ENCODE measurements at regions not wholly inside any gene's neighbourhood (a gene's known extent, or its start where the extent isn't known, plus 50 kb on each side); places are given as distances from the start of the nearest gene placed in this dataset.
"Not testable (repeated sequence)": the region's sequence is repeated elsewhere in the genome, so short reads cannot be mapped to it uniquely, and the experiment has no call there.

- DNase-seq (ENCODE audit: low spot score), result no peak
Measured at GRCh38 chr3:171915275-171915674, 72.1 kb downstream of the TMEM212 start.

GRCh38 chr3:171916888-171917287, 73.7 kb downstream of the TMEM212 start:
- DNase-seq (ENCODE audit: low spot score), result no peak

- DNase-seq (ENCODE audit: low spot score), result not testable (repeated sequence)
Measured at GRCh38 chr3:171922629-171923028, 79.5 kb downstream of the TMEM212 start.

DNA sequence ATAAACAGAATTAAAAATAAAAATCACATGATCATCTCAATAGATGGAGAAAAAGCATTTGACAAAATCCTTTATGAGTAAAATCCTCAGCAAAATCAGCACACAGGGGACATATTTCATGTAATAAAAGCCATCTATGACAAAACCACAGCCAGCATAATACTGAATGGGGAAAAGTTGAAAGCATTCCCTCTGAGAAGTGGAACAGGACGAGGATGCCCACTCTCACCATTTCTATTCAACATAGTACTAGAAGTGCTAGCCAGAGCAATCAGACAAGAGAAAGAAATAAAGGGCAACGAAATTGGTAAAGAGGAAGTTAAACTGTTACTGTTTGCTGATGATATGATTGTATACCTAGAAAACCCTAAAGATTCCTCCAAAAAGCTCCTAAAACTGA, 80.5 kb downstream of the TMEM212 start:
- DNase-seq (ENCODE audit: low spot score), result not testable (repeated sequence)

GRCh38 chr3:171924864-171925263, 81.7 kb downstream of the TMEM212 start:
- not testable (repeated sequence) for DNase-seq (ENCODE audit: low spot score)

DNA sequence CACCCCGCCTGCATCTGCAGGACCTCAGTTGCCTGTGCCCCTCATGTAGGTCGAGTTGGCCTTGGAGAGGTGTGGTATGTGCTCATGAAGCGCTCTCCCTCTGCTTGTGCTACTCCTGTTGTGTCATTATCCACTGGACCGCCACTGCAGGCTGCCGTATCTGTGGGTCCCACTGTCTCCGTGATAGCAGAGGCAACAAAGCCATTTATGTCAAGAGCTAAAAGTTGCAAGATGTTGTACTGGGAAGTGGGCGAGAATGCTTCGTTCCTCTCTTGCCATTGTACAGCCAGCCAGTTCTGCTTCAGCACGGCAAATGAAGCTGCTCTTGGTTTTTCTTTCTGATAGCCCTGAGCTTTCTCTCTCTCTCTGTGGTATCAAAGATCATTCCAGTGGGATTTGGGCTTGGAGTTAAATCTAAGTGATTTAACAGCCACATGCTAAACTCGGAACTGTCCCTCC, 89.0 kb downstream of the TMEM212 start:
- DNase-seq (ENCODE audit: low spot score), result no peak

- DNase-seq (ENCODE audit: low spot score), result no peak
Measured at GRCh38 chr3:171933441-171933840, 90.3 kb downstream of the TMEM212 start.

GRCh38 chr3:171935261-171936123, 92.3 kb downstream of the TMEM212 start:
- DNase-seq (ENCODE audit: low spot score), result no peak

- DNase-seq (ENCODE audit: low spot score), result peak; percentile 22
Measured at GRCh38 chr3:171936191-171936841, 93.2 kb downstream of the TMEM212 start.

DNA sequence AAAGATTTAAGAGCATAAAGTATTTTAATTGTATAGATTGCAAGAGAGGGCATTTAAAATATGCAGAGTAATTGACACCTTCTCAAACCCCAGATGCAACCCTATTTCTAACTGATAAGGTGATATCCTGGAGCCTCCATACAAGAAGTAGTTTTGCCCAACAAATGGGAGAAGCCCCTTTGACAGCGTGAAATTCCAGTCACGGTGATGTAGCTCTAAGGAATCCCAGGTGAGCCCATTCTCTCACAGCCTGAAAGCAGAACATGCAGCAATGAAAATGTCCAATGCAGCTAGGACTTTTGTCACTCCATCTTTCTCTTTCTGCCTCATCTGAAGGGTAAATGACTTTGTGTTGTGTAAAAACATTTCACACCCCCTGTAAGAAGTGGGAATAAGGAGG, 96.4 kb downstream of the TMEM212 start:
- no peak for DNase-seq (ENCODE audit: low spot score)

GRCh38 chr3:171940151-171940649, 97.1 kb downstream of the TMEM212 start:
- no peak for DNase-seq (ENCODE audit: low spot score)

- no peak for DNase-seq (ENCODE audit: low spot score)
Measured at GRCh38 chr3:171943262-171944117, 95.9 kb upstream of the FNDC3B start.

- DNase-seq (ENCODE audit: low spot score), result no peak
Measured at GRCh38 chr3:171944118-171945016, 95.0 kb upstream of the FNDC3B start.

- DNase-seq (ENCODE audit: low spot score), result no peak
Measured at GRCh38 chr3:171948674-171949073, 90.7 kb upstream of the FNDC3B start.

- DNase-seq (ENCODE audit: low spot score), result no peak
Measured at GRCh38 chr3:171949554-171949953, 89.8 kb upstream of the FNDC3B start.

- peak; percentile 39 for DNase-seq (ENCODE audit: low spot score)
Measured at GRCh38 chr3:171950373-171950772, 89.0 kb upstream of the FNDC3B start.

DNA sequence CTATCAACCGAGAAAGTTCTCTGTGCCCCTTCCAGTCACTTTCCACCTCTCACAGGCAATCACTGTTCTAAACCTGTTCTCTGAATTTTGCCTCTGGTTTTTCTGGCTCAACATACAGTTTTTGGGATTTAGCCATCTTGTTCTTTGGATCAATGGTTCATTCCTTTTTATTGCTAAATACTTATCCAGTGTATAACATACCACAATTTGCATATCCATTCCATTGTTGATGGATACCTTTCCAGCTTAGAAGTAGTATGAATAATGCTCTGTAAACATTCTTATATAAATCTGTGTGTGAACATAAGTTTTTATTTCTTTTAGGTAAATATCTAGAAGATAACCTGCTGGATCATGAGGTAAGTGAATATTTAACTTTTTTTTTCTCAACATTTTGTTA, 87.8 kb upstream of the FNDC3B start:
- DNase-seq (ENCODE audit: low spot score), result no peak

DNA sequence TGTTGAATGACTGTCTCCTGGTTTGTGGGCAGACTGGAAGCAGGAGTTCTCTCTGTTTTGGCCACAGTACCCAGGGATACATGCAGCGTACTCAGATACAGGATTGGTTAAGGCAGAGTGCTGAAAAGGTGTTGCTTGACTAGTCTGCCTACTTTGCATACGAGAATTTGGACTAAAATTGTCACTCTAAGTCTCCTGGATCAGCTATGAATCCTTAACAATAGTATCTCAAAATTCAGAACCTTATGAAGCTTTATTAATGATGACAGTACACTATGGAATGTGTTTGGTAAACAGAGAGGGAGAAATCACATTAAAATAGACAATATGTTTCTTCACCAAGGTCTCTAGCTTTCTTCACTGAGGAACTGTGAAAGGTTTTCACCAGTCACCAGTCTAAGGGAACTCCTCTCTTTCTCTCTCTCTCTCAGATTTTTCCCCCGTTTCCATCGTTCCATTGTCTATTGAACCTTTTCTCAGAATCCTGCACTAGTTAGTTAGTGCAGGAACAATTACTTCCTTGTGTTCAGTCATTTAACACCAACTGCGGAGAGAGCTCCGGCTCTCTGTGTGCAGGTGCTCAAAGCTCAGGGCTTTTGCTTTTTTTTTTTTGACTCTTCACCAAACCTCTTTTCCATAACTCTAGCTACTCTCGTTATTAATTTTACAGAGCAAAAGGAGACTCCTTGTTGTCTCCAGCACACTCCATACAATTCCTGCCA, 85.9 kb upstream of the FNDC3B start:
- DNase-seq (ENCODE audit: low spot score), result no peak

GRCh38 chr3:171954690-171955383, 84.5 kb upstream of the FNDC3B start:
- DNase-seq (ENCODE audit: low spot score), result no peak

DNA sequence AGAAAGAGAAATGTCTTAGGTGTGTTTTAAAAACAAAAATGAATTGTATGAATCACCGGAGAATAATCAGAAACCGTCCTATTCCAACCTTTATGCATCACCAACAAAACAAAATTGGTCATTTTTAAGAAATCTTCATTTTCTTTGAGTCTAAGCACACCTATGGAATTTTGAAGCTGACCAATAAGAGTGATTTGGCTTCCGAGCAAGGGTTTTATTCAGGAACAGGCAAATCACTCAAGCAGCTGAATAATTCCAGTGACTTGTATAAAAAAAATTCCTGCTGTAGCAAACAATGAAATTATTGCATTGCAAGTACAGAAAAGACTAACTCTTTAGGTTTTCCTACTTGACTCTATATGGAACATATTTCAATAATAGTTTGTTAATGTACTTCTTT, 83.8 kb upstream of the FNDC3B start:
- DNase-seq (ENCODE audit: low spot score), result no peak

All from H4 (cell line).